Neural cell (in vitro differentiated cells): ENCODE measurements at regions not wholly inside any gene's neighbourhood (a gene's known extent, or its start where the extent isn't known, plus 50 kb on each side); places are given as distances from the start of the nearest gene placed in this dataset.

Experiments
- H2AFZ ChIP-seq: fragments of 200-600, 300-800 bp; sonication (generic), shearing (Covaris generic); 2 replicates; pipeline ENCODE4 v1.6.0; 2014; ENCODE audit warnings: low read depth, mild to moderate bottlenecking, antibody characterized with exemption, low read length, moderate library complexity
- H3F3A ChIP-seq: fragments of 200-600 bp; shearing (Covaris generic); 2 replicates; pipeline ENCODE4 v1.6.1; 2016; ENCODE audit warnings: mild to moderate bottlenecking, moderate library complexity, mixed read lengths, antibody characterized with exemption, low read length; ENCODE audit not compliant: insufficient read depth, poor library complexity, severe bottlenecking
- H3K27ac ChIP-seq: fragments of 200-600, 300-800 bp; sonication (generic), shearing (Covaris generic); 2 replicates; pipeline ENCODE4 v1.5.1; 2014; ENCODE audit warnings: mild to moderate bottlenecking, low read length, moderate library complexity
- H3K27me3 ChIP-seq: fragments of 300-800, 200-600 bp; sonication (generic), shearing (Covaris generic); 2 replicates; pipeline ENCODE4 v1.6.0; 2014; ENCODE audit warnings: mild to moderate bottlenecking, low read depth, low read length, moderate library complexity; ENCODE audit not compliant: insufficient read depth
- H3K36me3 ChIP-seq: fragments of 300-800, 200-600 bp; sonication (generic), shearing (Covaris generic); 2 replicates; pipeline ENCODE4 v1.5.1; 2014; ENCODE audit warnings: mild to moderate bottlenecking, antibody characterized with exemption, low read length, moderate library complexity; ENCODE audit not compliant: insufficient read depth
- H3K4me2 ChIP-seq: fragments of 300-800, 200-600 bp; sonication (generic), shearing (Covaris generic); 2 replicates; pipeline ENCODE4 v1.6.0; 2014; ENCODE audit warnings: mild to moderate bottlenecking, low read length
- H3K4me3 ChIP-seq: fragments of 300-800, 200-600 bp; sonication (generic), shearing (Covaris generic); 2 replicates; pipeline ENCODE4 v1.5.1; 2014; ENCODE audit warnings: mild to moderate bottlenecking, low read length, moderate library complexity
- H3K79me2 ChIP-seq: fragments of 200-600 bp; shearing (Covaris generic); replicated peaks from 2 replicates; pipeline ENCODE4 v1.6.0; 2014; ENCODE audit warnings: mild to moderate bottlenecking, low read length, moderate library complexity; ENCODE audit not compliant: insufficient read depth
- H3K9ac ChIP-seq: fragments of 300-800, 200-600 bp; sonication (generic), shearing (Covaris generic); 2 replicates; pipeline ENCODE4 v1.6.1; 2016; ENCODE audit warnings: mild to moderate bottlenecking, low read length, mixed read lengths
- H3K9me2 ChIP-seq: fragments of 200-600 bp; shearing (Covaris generic); 2 replicates; pipeline ENCODE4 v1.6.1; 2016; ENCODE audit warnings: mild to moderate bottlenecking, low read length, mixed read lengths; ENCODE audit not compliant: insufficient read depth
- H3K9me3 ChIP-seq: fragments of 200-600, 300-800 bp; sonication (generic), shearing (Covaris generic); 2 replicates; pipeline ENCODE4 v1.6.1; 2016; ENCODE audit warnings: mild to moderate bottlenecking, mixed run types, low read length, moderate library complexity, mixed read lengths
- H4K20me1 ChIP-seq: fragments of 200-600 bp; shearing (Covaris generic); 2 replicates; pipeline ENCODE4 v1.6.1; 2016; ENCODE audit warnings: mild to moderate bottlenecking, mixed run types; ENCODE audit not compliant: insufficient read depth
- EP300 ChIP-seq: fragments of 450-650 bp; conservative IDR thresholded peaks from 2 replicates; pipeline ENCODE4 v1.6.1; 2014; ENCODE audit warnings: antibody characterized with exemption, mild to moderate bottlenecking, moderate library complexity; ENCODE audit not compliant: poor library complexity, severe bottlenecking
- EZH2 ChIP-seq: fragments of 200-600, 300-800 bp; shearing (Covaris generic), sonication (generic); IDR thresholded peaks from 2 replicates; pipeline ENCODE4 v1.6.1; 2014; ENCODE audit warnings: antibody characterized with exemption, low read length, borderline replicate concordance, mild to moderate bottlenecking; ENCODE audit not compliant: insufficient read depth, poor library complexity, severe bottlenecking
- MXI1 ChIP-seq: fragments of 450-650 bp; conservative IDR thresholded peaks from 2 replicates; pipeline ENCODE4 v1.6.1; 2014; ENCODE audit warnings: antibody characterized with exemption, mild to moderate bottlenecking; ENCODE audit not compliant: poor library complexity, severe bottlenecking
- POLR2AphosphoS5 ChIP-seq: IDR thresholded peaks from 2 replicates; pipeline ENCODE4 v1.6.1; 2012
- RAD21 ChIP-seq: fragments of 450-650 bp; conservative IDR thresholded peaks from 2 replicates; pipeline ENCODE4 v1.6.1; 2014; ENCODE audit warnings: antibody characterized with exemption, mild to moderate bottlenecking, moderate library complexity
- SMC3 ChIP-seq: fragments of 450-650 bp; conservative IDR thresholded peaks from 2 replicates; pipeline ENCODE4 v1.6.1; 2014; ENCODE audit warnings: antibody characterized with exemption, mild to moderate bottlenecking, moderate library complexity; ENCODE audit not compliant: poor library complexity
- TAF1 ChIP-seq: IDR thresholded peaks from 2 replicates; pipeline ENCODE4 v1.6.1; 2012; ENCODE audit warnings: low read depth
- TF ChIP-seq, protein P1 (sequence below): fragments of 450-650 bp; IDR thresholded peaks from 2 replicates; pipeline ENCODE4 v1.5.1; 2014; ENCODE audit warnings: antibody characterized with exemption, mild to moderate bottlenecking, moderate library complexity; ENCODE audit not compliant: poor library complexity, severe bottlenecking
- TF ChIP-seq, protein P2 (sequence below): IDR thresholded peaks from 2 replicates; pipeline ENCODE4 v1.6.1; 2012; ENCODE audit warnings: borderline replicate concordance

DNA sequence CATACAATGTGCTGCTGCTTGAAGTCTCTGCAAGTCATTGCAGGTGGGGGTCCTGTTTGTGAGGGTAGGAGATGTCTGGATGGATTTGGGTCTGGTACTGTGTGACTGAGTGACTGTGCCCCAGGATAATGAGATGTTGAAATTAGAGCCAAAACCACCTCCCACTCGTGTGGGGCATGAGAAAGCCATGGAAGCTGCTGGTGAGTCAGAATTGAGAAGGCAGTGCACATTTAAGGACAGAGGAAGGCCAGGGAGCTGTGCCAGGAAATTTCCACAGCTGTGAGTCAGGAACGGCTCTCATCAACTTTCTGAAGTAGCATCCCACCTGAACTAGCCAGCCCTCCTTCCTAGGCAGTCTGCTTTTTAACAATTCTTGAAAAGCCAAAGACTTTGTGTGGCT, 229.8 kb downstream of the DRD1 start:
- no peaks in the 10 kb centered on the region for H3K36me3 ChIP-seq
- H3F3A ChIP-seq, result no peaks in the 10 kb centered on the region
- no peaks in the 10 kb centered on the region for H3K9me2 ChIP-seq
- no peaks in the 10 kb centered on the region for H3K9me3 ChIP-seq
- H3K79me2 ChIP-seq, result no peaks in the 10 kb centered on the region
- H2AFZ ChIP-seq, result no peak overlapping the region
- no peak for TF ChIP-seq EP300
- no peak for TF ChIP-seq TAF1
- no peak for TF ChIP-seq EZH2
- no peak for TF ChIP-seq SMC3
- TF ChIP-seq, protein P1, sequence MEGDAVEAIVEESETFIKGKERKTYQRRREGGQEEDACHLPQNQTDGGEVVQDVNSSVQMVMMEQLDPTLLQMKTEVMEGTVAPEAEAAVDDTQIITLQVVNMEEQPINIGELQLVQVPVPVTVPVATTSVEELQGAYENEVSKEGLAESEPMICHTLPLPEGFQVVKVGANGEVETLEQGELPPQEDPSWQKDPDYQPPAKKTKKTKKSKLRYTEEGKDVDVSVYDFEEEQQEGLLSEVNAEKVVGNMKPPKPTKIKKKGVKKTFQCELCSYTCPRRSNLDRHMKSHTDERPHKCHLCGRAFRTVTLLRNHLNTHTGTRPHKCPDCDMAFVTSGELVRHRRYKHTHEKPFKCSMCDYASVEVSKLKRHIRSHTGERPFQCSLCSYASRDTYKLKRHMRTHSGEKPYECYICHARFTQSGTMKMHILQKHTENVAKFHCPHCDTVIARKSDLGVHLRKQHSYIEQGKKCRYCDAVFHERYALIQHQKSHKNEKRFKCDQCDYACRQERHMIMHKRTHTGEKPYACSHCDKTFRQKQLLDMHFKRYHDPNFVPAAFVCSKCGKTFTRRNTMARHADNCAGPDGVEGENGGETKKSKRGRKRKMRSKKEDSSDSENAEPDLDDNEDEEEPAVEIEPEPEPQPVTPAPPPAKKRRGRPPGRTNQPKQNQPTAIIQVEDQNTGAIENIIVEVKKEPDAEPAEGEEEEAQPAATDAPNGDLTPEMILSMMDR, result no peak
- no peak for TF ChIP-seq RAD21
- no peak for TF ChIP-seq POLR2AphosphoS5
- TF ChIP-seq, protein P2, sequence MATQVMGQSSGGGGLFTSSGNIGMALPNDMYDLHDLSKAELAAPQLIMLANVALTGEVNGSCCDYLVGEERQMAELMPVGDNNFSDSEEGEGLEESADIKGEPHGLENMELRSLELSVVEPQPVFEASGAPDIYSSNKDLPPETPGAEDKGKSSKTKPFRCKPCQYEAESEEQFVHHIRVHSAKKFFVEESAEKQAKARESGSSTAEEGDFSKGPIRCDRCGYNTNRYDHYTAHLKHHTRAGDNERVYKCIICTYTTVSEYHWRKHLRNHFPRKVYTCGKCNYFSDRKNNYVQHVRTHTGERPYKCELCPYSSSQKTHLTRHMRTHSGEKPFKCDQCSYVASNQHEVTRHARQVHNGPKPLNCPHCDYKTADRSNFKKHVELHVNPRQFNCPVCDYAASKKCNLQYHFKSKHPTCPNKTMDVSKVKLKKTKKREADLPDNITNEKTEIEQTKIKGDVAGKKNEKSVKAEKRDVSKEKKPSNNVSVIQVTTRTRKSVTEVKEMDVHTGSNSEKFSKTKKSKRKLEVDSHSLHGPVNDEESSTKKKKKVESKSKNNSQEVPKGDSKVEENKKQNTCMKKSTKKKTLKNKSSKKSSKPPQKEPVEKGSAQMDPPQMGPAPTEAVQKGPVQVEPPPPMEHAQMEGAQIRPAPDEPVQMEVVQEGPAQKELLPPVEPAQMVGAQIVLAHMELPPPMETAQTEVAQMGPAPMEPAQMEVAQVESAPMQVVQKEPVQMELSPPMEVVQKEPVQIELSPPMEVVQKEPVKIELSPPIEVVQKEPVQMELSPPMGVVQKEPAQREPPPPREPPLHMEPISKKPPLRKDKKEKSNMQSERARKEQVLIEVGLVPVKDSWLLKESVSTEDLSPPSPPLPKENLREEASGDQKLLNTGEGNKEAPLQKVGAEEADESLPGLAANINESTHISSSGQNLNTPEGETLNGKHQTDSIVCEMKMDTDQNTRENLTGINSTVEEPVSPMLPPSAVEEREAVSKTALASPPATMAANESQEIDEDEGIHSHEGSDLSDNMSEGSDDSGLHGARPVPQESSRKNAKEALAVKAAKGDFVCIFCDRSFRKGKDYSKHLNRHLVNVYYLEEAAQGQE, result no peak
- TF ChIP-seq MXI1, result no peak
- no peak overlapping the region for H3K4me3 ChIP-seq
- H3K9ac ChIP-seq, result no peak overlapping the region
- no peaks in the 10 kb centered on the region for H3K27me3 ChIP-seq
- no peaks in the 10 kb centered on the region for H4K20me1 ChIP-seq
- H3K4me2 ChIP-seq, result no peak overlapping the region
- H3K27ac ChIP-seq, result no peak overlapping the region

DNA sequence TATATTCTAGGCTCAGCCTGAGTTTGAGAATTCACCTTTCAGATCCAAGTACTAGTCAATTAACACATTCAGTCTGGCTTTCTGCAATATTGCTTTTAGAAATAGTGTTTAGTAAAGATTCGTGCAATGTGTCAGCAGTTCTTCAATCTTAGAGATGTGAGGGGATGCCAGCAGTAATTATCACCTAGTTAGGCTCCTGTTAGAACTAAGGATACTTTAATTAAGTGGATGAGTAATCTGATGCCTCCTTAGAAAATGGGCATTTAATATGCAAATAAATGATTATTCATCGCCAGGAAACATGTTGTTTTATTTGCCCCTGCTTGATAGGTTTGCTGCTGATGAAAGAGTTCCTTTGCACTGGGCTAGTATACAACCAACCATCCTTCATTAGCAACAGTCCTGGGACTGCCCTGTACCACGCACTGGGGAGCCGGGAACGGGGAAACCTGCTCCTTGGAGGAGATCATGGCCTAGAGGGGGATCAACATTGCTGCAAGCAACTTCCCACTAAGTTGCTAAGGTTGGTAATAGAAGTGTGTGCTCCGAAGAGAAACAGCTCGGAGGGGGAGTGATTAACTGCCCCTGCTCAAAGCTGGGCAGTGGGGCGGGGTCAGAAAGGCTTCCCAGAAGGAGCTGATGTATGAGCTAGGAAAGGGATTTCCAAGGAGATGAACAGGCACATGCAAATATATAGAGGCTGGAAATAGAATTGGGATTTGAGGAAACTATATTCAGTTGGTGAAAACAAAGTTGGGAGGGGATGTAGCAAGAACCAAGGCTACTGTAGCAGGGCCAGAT, 231.8 kb downstream of the DRD1 start:
- no peak overlapping the region for H3K27ac ChIP-seq
- H3K27me3 ChIP-seq, result no peaks in the 10 kb centered on the region
- no peak overlapping the region for H3K4me3 ChIP-seq
- no peak overlapping the region for H3K4me2 ChIP-seq
- H3K9me3 ChIP-seq, result no peaks in the 10 kb centered on the region
- no peaks in the 10 kb centered on the region for H3K79me2 ChIP-seq
- H3K9ac ChIP-seq, result no peak overlapping the region
- H3F3A ChIP-seq, result no peaks in the 10 kb centered on the region
- H4K20me1 ChIP-seq, result no peaks in the 10 kb centered on the region
- no peaks in the 10 kb centered on the region for H3K9me2 ChIP-seq
- no peaks in the 10 kb centered on the region for H3K36me3 ChIP-seq
- TF ChIP-seq MXI1 (no peak), SMC3 (no peak), EZH2 (no peak), RAD21 (no peak), EP300 (no peak), TAF1 (no peak)
- TF ChIP-seq, protein P1, result no peak
- TF ChIP-seq, protein P2, result no peak
- no peak overlapping the region for H2AFZ ChIP-seq
